Common myeloid progenitor, CD34-positive (primary cell): ENCODE measurements at regions not wholly inside any gene's neighbourhood (a gene's known extent, or its start where the extent isn't known, plus 50 kb on each side); places are given as distances from the start of the nearest gene placed in this dataset.
A peak's percentile ranks its signal among the peaks of the same experiment; 100 is the strongest.

Source experiments
- CTCF ChIA-PET: fragments of 350-600 bp; sonication (Branson Sonifier 250); formaldehyde crosslinking; loops from one replicate; lab custom pipeline; 2021; ENCODE audit warnings: antibody characterized with exemption; lab: Charles Lee
- POLR2A ChIA-PET: fragments of 350-600 bp; sonication (Branson Sonifier 250); formaldehyde crosslinking; loops from one replicate; lab custom pipeline; 2021; ENCODE audit warnings: antibody characterized with exemption; lab: Charles Lee
- DNase-seq, 3 donors: peaks; one replicate each; pipeline versions ENCODE4 v3.0.0 to v3.0.0-alpha.2; 2013
- H3K27ac ChIP-seq, 2 experiments: 1 replicate in 1 of 2; 2 replicates in 1 of 2; pipeline ENCODE4 v1.7.0; 2013; ENCODE audit warnings: inconsistent platforms in 2 of 2, low read length in 2 of 2, mild to moderate bottlenecking in 2 of 2, low read depth in 1 of 2, moderate library complexity in 1 of 2; ENCODE audit not compliant: severe bottlenecking in 2 of 2, insufficient read depth in 1 of 2, poor library complexity in 1 of 2
- H3K27me3 ChIP-seq, 5 experiments: replicated peaks in 2 of 5; 1 replicate in 3 of 5; 2 replicates in 2 of 5; pipeline versions ENCODE4 v1.6.1 to v1.7.0; 2013; ENCODE audit warnings: low read length in 4 of 5, mild to moderate bottlenecking in 2 of 5, moderate library complexity in 2 of 5, inconsistent platforms in 1 of 5; ENCODE audit not compliant: insufficient read depth in 5 of 5, control insufficient read depth in 4 of 5
- H3K36me3 ChIP-seq, 4 experiments: 1 replicate in 2 of 4; 2 replicates in 2 of 4; pipeline versions ENCODE4 v1.6.1 to v1.7.0; 2013; ENCODE audit warnings: low read length in 3 of 4, control low read depth in 1 of 4, mild to moderate bottlenecking in 1 of 4; ENCODE audit not compliant: control insufficient read depth in 4 of 4, insufficient read depth in 4 of 4
- H3K4me1 ChIP-seq, 4 experiments: 1 replicate in 3 of 4; 2 replicates in 1 of 4; pipeline versions ENCODE4 v1.6.1 to v1.7.1; 2013; ENCODE audit warnings: low read length in 3 of 4, mild to moderate bottlenecking in 3 of 4, control low read depth in 1 of 4, inconsistent platforms in 1 of 4, moderate library complexity in 1 of 4; ENCODE audit not compliant: control insufficient read depth in 4 of 4, insufficient read depth in 4 of 4; ENCODE audit errors: control extremely low read depth in 1 of 4
- H3K4me3 ChIP-seq, 7 experiments: 1 replicate in 4 of 7; 2 replicates in 3 of 7; pipeline versions ENCODE4 v1.5.1 to v1.7.0; 2013; ENCODE audit warnings: mild to moderate bottlenecking in 7 of 7, low read length in 6 of 7, moderate library complexity in 6 of 7, inconsistent platforms in 2 of 7, low read depth in 2 of 7, control low read depth in 1 of 7; ENCODE audit not compliant: insufficient read depth in 4 of 7, control insufficient read depth in 1 of 7; ENCODE audit errors: extremely low read depth in 1 of 7
- H3K9me3 ChIP-seq, 5 experiments: 1 replicate in 4 of 5; 2 replicates in 1 of 5; pipeline versions ENCODE4 v1.6.1 to v1.7.1; 2013; ENCODE audit warnings: low read length in 4 of 5, mild to moderate bottlenecking in 2 of 5, inconsistent platforms in 1 of 5, low read depth in 1 of 5, moderate library complexity in 1 of 5; ENCODE audit not compliant: control insufficient read depth in 4 of 5, insufficient read depth in 2 of 5; ENCODE audit errors: control extremely low read depth in 1 of 5
- WGBS: methylation state at CpG from one replicate; pipeline ENCODE4 v1.1.5; 2013; ENCODE audit not compliant: insufficient coverage; 5-methylcytosine and 5-hydroxymethylcytosine counted together

- Histone ChIP-seq H3K4me3 (no peak overlapping the region), H3K36me3 (no peaks in the 10 kb centered on the region), H3K27ac (no peak overlapping the region), H3K4me1 (peaks cover 14 to 97% (median 94%) of the 10 kb centered on the region in 4 experiments), H3K27me3 (no peaks in the 10 kb centered on the region), H3K9me3 (no peaks in the 10 kb centered on the region)
- no peak for DNase-seq
- ChIA-PET CTCF (interaction anchor here (1.4 to 4.3 kb wide), 3 partner anchors 9 to 95 kb away, joined by 3 to 40 read pairs (median 4); no protein-coding TSS in a partner anchor), POLR2A (no interaction called here)
- 91% methylated on average over 12 of the region's 13 CpGs for WGBS
Observed at GRCh38 chr1:25027822-25028586, 97.9 kb upstream of the RUNX3 start.

GRCh38 chr1:25026730-25027450 lies 96.8 kb upstream of the RUNX3 start:
- Histone ChIP-seq H3K36me3 (no peaks in the 10 kb centered on the region), H3K4me3 (peak overlapping the region in 2 of 7 experiments; percentile 39 to 41), H3K4me1 (peaks cover 9 to 95% (median 92%) of the 10 kb centered on the region in 4 experiments), H3K27me3 (no peaks in the 10 kb centered on the region), H3K27ac (no peak overlapping the region), H3K9me3 (no peaks in the 10 kb centered on the region)
- ChIA-PET CTCF (interaction anchor here (0.7 to 4.3 kb wide), 10 partner anchors 10 to 178 kb away, joined by 3 to 40 read pairs (median 3); no protein-coding TSS in a partner anchor), POLR2A (interaction anchor here (1.3 kb wide), 1 partner anchor 95 kb away, joined by 3 read pairs; no protein-coding TSS in a partner anchor)
- DNase-seq: peak in 2 of 3 donors; percentile 45 to 67
- 55% methylated on average over 9 of the region's 12 CpGs for WGBS

- no peaks in the 10 kb centered on the region for H3K36me3 ChIP-seq
- H3K4me1 ChIP-seq: peaks cover 11 to 95% (median 92%) of the 10 kb centered on the region in 4 experiments
- H3K9me3 ChIP-seq: no peaks in the 10 kb centered on the region
- no peak overlapping the region for H3K27ac ChIP-seq
- no peak for DNase-seq
- WGBS: 92% methylated on average over 3 of the region's 4 CpGs
- no peak overlapping the region for H3K4me3 ChIP-seq
- ChIA-PET POLR2A (interaction anchor here (1.3 kb wide), 1 partner anchor 94 kb away, joined by 3 read pairs; no protein-coding TSS in a partner anchor), CTCF (interaction anchor here (0.7 to 4.3 kb wide), 10 partner anchors 10 to 178 kb away, joined by 3 to 40 read pairs (median 3); no protein-coding TSS in a partner anchor)
- H3K27me3 ChIP-seq: no peaks in the 10 kb centered on the region
Observed at GRCh38 chr1:25026304-25026703, 96.2 kb upstream of the RUNX3 start.

GRCh38 chr1:25024615-25025350 lies 94.7 kb upstream of the RUNX3 start:
- CTCF ChIA-PET: interaction anchor here (1.1 to 4.3 kb wide), 4 partner anchors 9 to 75 kb away, joined by 4 to 40 read pairs (median 25); no protein-coding TSS in a partner anchor
- H3K4me1 ChIP-seq: peaks cover 11 to 95% (median 92%) of the 10 kb centered on the region in 4 experiments
- WGBS: 90% methylated on average over 10 of the region's 15 CpGs
- H3K27me3 ChIP-seq: no peaks in the 10 kb centered on the region
- no peak overlapping the region for H3K4me3 ChIP-seq
- POLR2A ChIA-PET: interaction anchor here (0.7 to 5.4 kb wide), 2 partner anchors 9 to 62 kb away, joined by 3 to 114 read pairs; no protein-coding TSS in a partner anchor
- no peak for DNase-seq
- no peaks in the 10 kb centered on the region for H3K36me3 ChIP-seq
- no peak overlapping the region for H3K27ac ChIP-seq
- no peaks in the 10 kb centered on the region for H3K9me3 ChIP-seq

GRCh38 chr1:25023826-25024225 lies 93.8 kb upstream of the RUNX3 start:
- ChIA-PET POLR2A (interaction anchor here (0.7 to 5.4 kb wide), 3 partner anchors 10 to 63 kb away, joined by 3 to 114 read pairs (median 7); no protein-coding TSS in a partner anchor), CTCF (interaction anchor here (2.5 to 3.2 kb wide), 3 partner anchors 10 to 76 kb away, joined by 11 to 39 read pairs (median 20); no protein-coding TSS in a partner anchor)

GRCh38 chr1:25023190-25023578 lies 93.1 kb upstream of the RUNX3 start:
- Histone ChIP-seq H3K4me3 (peak overlapping the region in 2 of 7 experiments; percentile 28 to 46), H3K36me3 (no peaks in the 10 kb centered on the region), H3K27ac (peak overlapping the region; percentile 97 to 98), H3K4me1 (peaks cover 15 to 95% (median 91%) of the 10 kb centered on the region in 4 experiments), H3K27me3 (no peaks in the 10 kb centered on the region), H3K9me3 (no peaks in the 10 kb centered on the region)
- CTCF ChIA-PET: interaction anchor here (1.1 to 3.2 kb wide), 6 partner anchors 10 to 90 kb away, joined by 6 to 39 read pairs (median 10); no protein-coding TSS in a partner anchor
- DNase-seq: no peak
- WGBS: 82% methylated on average over 4 of the region's 6 CpGs
- POLR2A ChIA-PET: interaction anchor here (1.2 to 5.4 kb wide), 8 partner anchors 11 to 151 kb away, joined by 3 to 114 read pairs (median 8); partner anchors contain the start of gene RUNX3

More at GRCh38 chr1:25023826-25024225, 93.8 kb upstream of the RUNX3 start:
- DNase-seq: no peak
- Histone ChIP-seq H3K36me3 (no peaks in the 10 kb centered on the region), H3K4me1 (peaks cover 12 to 95% (median 92%) of the 10 kb centered on the region in 4 experiments), H3K9me3 (no peaks in the 10 kb centered on the region), H3K27me3 (no peaks in the 10 kb centered on the region), H3K4me3 (peak overlapping the region in 2 of 7 experiments; percentile 28 to 46), H3K27ac (peak overlapping the region; percentile 97 to 98)
- 97% methylated on average over 5 of the region's 5 CpGs for WGBS
